ENCODE measurements at regions not wholly inside any gene's neighbourhood (a gene's known extent, or its start where the extent isn't known, plus 50 kb on each side); places are given as distances from the start of the nearest gene placed in this dataset.

DNA sequence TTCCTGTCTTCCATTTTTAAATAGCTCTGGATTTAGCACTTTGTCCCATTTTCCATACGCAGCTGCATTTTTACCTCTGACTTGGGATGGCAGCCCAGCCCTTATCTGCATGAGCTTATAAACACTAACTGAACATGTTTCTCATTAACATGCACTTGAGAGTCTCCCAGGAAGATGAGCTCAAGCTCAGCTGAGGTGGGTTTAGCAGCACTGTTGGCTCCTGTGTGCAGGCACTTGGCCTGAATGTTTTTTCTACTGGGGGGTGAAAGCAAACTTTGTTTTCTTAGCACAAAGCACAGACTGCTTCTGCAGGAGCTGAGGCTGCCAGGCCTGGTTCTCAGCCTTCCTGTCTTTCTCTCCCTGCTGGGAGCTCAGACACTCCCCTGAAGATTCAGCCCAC lies 1093.6 kb upstream of the AUTS2 start:
- Histone ChIP-seq H3K36me3 (no peaks in the 10 kb centered on the region), H3K27me3 (no peaks in the 10 kb centered on the region), H3K4me3 (no peak overlapping the region), H3K27ac (no peak overlapping the region), H3K4me1 (no peaks in the 10 kb centered on the region), H3K9me3 (peaks cover 0 to 13% (median 11%) of the 10 kb centered on the region in 3 donors)
- intact Hi-C loops (cut with DNase I; ENCODE audit: low total_unique reads): no loop called here
- TF ChIP-seq, protein P1, sequence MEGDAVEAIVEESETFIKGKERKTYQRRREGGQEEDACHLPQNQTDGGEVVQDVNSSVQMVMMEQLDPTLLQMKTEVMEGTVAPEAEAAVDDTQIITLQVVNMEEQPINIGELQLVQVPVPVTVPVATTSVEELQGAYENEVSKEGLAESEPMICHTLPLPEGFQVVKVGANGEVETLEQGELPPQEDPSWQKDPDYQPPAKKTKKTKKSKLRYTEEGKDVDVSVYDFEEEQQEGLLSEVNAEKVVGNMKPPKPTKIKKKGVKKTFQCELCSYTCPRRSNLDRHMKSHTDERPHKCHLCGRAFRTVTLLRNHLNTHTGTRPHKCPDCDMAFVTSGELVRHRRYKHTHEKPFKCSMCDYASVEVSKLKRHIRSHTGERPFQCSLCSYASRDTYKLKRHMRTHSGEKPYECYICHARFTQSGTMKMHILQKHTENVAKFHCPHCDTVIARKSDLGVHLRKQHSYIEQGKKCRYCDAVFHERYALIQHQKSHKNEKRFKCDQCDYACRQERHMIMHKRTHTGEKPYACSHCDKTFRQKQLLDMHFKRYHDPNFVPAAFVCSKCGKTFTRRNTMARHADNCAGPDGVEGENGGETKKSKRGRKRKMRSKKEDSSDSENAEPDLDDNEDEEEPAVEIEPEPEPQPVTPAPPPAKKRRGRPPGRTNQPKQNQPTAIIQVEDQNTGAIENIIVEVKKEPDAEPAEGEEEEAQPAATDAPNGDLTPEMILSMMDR (IDR thresholded peaks at IDR 0.05): no peak
- DNase-seq: no peak

DNA sequence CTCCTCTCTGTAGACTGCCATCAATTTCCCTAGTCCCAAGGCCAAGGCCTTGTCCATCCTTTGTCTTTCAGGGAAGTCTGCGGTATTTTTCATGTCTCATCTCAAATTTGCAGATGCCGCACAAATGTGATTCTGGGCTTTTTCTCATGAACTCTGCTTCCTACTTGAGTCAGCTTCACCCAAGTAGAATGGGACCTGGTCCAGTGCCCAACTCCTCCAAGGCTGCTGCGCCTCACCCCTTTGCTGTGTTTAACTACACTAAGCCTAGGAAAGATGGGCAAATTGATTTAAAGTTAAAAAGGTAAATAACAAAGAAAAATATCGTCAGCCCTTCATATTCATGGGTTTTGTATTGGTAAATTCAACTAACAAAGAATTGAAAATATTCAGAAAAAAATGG lies 1092.6 kb upstream of the AUTS2 start:
- Histone ChIP-seq H3K27me3 (no peaks in the 10 kb centered on the region), H3K4me1 (no peaks in the 10 kb centered on the region), H3K4me3 (no peak overlapping the region), H3K36me3 (no peaks in the 10 kb centered on the region), H3K27ac (no peak overlapping the region), H3K9me3 (peaks cover 0 to 13% (median 11%) of the 10 kb centered on the region in 3 donors)
- intact Hi-C loops (cut with DNase I; ENCODE audit: low total_unique reads): no loop called here
- TF ChIP-seq, protein P1 (IDR thresholded peaks at IDR 0.05): no peak
- no peak for DNase-seq

DNA sequence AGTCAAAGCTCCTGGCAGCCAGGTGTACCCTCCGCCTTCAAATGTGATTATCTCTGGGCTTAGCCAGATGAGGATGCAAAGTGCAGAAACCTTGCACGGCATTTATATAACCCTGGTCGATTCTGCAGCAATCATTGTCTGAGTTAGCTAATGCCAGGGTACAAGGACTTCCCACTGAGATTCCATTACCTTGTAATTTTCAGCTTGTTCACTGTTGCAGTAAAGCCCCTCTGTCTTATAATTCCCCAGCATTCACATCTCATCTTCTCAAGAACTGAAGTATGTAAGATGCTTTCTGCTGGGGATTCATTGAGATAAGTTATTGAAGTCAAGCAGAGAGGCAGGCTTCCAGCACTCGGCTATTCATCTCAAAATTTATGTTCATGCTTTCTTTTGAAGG lies 1090.6 kb upstream of the AUTS2 start:
- H3K27ac ChIP-seq: no peak overlapping the region
- intact Hi-C loops (cut with DNase I; ENCODE audit: low total_unique reads): no loop called here
- DNase-seq: no peak
- no peak overlapping the region for H3K4me3 ChIP-seq
- H3K9me3 ChIP-seq: peaks cover 0 to 13% (median 11%) of the 10 kb centered on the region in 3 donors
- no peaks in the 10 kb centered on the region for H3K27me3 ChIP-seq
- H3K4me1 ChIP-seq: no peaks in the 10 kb centered on the region
- TF ChIP-seq, protein P1 (IDR thresholded peaks at IDR 0.05): no peak
- H3K36me3 ChIP-seq: no peaks in the 10 kb centered on the region

DNA sequence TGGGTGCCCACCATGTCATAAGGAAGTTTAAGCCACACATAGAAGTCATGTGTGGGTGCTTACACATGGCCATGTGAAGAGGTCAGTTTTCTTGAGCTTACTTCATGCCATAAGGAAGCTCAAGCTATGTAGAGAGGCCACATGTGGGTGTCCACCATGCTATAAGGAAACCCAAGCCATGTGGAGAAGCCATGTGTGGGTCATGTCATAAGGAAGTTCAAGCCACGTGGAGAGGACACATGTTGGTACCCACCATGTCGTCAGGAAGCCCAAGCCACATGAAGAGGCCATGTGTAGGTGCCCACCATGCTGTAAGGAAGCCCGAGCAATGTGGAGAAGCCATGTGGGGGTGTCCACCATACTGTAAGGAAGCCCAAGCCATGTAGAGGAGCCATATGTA lies 1089.2 kb upstream of the AUTS2 start:
- intact Hi-C loops (cut with DNase I; ENCODE audit: low total_unique reads): no loop called here
- H3K9me3 ChIP-seq: peaks cover 0 to 13% (median 11%) of the 10 kb centered on the region in 3 donors

DNA sequence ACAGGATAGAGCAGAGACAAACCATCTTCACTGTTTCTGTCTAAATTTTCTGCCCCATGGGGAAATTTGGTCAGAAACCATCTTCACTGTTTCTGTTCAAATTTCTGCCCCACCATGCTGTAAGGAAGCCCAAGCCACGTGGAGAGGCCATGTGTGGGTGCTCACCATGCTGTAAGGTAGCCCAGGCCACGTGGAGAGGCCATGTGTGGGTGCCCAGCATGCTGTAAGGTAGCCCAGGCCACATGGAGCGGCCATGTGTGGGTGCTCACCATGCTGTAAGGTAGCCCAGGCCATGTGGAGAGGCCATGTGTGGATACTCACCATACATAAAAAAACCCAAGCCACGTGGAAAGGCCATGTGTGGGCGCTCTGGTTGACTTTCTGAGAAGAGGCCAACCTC lies 1088.7 kb upstream of the AUTS2 start:
- intact Hi-C loops (cut with DNase I; ENCODE audit: low total_unique reads): no loop called here
- peaks cover 0 to 13% (median 11%) of the 10 kb centered on the region in 3 donors for H3K9me3 ChIP-seq
- no peak for DNase-seq
- H3K4me3 ChIP-seq: no peak overlapping the region
- H3K27me3 ChIP-seq: no peaks in the 10 kb centered on the region
- H3K36me3 ChIP-seq: no peaks in the 10 kb centered on the region
- TF ChIP-seq, protein P1 (IDR thresholded peaks at IDR 0.05): no peak
- no peaks in the 10 kb centered on the region for H3K4me1 ChIP-seq
- no peak overlapping the region for H3K27ac ChIP-seq

More for the DNA sequence above, 1089.2 kb upstream of the AUTS2 start:
- no peaks in the 10 kb centered on the region for H3K4me1 ChIP-seq
- H3K36me3 ChIP-seq: no peaks in the 10 kb centered on the region
- H3K27me3 ChIP-seq: no peaks in the 10 kb centered on the region
- no peak overlapping the region for H3K27ac ChIP-seq
- TF ChIP-seq, protein P1 (IDR thresholded peaks at IDR 0.05): no peak
- H3K4me3 ChIP-seq: no peak overlapping the region
- no peak for DNase-seq

DNA sequence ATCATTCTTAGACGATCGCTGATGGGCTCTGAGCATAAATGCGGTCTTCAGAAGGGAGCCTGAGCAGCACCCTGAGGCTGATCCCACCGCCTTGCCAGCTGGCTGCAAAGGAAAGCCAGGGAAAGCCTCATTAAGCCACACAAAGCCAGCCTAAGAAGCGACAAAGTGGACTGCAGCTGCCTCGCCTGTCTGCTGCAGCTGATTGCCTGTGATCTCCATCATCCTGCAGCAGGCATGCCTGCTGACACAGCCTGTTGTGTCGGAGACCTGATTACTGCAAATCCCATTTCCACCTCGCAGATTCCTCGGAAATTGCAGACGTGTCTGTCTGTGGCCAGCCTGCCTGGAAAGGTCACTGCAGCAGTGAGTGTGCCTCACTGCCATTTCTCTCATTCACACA lies 1087.0 kb upstream of the AUTS2 start:
- no peak for DNase-seq
- Histone ChIP-seq H3K27ac (no peak overlapping the region), H3K27me3 (no peaks in the 10 kb centered on the region), H3K4me3 (no peak overlapping the region), H3K4me1 (no peaks in the 10 kb centered on the region), H3K9me3 (peaks cover 0 to 13% (median 11%) of the 10 kb centered on the region in 3 donors), H3K36me3 (no peaks in the 10 kb centered on the region)
- intact Hi-C loops (cut with DNase I; ENCODE audit: low total_unique reads): no loop called here
- TF ChIP-seq, protein P1 (IDR thresholded peaks at IDR 0.05): no peak
